ENCODE measurements at regions not wholly inside any gene's neighbourhood (a gene's known extent, or its start where the extent isn't known, plus 50 kb on each side); places are given as distances from the start of the nearest gene placed in this dataset.
A peak's percentile ranks its signal among the peaks of the same experiment; 100 is the strongest.

DNA sequence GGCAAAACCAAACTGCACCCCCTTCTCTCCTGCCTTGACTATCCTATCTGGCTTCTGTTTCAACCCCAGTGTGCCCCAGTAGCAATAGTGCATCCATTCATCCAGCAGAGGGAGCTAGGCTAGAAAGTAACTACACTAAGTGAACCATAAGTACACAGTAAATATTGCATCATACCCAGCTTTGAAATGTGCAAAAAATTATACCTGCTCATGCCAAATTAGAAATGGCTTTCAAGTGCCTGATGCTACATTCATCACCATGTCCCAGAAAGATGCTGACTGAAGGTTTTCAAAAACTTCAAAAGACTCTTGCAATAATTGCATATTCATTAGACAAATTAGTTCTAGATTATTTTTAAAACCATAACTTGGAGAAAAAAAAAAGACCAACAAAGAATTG lies 153.5 kb downstream of the PRELID2 start:
- no peak for TF ChIP-seq ARNTL (CRISPR knock-in tag; IDR thresholded peaks at IDR 0.05; ENCODE audit: borderline replicate concordance, low read depth)
- no peak for TF ChIP-seq ZFP30 (CRISPR knock-in tag; IDR thresholded peaks at IDR 0.05)
- TF ChIP-seq, protein P1, sequence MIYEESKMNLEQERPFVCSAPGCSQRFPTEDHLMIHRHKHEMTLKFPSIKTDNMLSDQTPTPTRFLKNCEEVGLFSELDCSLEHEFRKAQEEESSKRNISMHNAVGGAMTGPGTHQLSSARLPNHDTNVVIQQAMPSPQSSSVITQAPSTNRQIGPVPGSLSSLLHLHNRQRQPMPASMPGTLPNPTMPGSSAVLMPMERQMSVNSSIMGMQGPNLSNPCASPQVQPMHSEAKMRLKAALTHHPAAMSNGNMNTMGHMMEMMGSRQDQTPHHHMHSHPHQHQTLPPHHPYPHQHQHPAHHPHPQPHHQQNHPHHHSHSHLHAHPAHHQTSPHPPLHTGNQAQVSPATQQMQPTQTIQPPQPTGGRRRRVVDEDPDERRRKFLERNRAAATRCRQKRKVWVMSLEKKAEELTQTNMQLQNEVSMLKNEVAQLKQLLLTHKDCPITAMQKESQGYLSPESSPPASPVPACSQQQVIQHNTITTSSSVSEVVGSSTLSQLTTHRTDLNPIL (CRISPR knock-in tag; IDR thresholded peaks at IDR 0.05; ENCODE audit: low read depth) = no peak
- TF ChIP-seq OSR1 (CRISPR knock-in tag; IDR thresholded peaks at IDR 0.05) = no peak
- TF ChIP-seq, protein P2, sequence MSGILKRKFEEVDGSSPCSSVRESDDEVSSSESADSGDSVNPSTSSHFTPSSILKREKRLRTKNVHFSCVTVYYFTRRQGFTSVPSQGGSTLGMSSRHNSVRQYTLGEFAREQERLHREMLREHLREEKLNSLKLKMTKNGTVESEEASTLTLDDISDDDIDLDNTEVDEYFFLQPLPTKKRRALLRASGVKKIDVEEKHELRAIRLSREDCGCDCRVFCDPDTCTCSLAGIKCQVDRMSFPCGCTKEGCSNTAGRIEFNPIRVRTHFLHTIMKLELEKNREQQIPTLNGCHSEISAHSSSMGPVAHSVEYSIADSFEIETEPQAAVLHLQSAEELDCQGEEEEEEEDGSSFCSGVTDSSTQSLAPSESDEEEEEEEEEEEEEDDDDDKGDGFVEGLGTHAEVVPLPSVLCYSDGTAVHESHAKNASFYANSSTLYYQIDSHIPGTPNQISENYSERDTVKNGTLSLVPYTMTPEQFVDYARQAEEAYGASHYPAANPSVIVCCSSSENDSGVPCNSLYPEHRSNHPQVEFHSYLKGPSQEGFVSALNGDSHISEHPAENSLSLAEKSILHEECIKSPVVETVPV (CRISPR knock-in tag; IDR thresholded peaks at IDR 0.05) = no peak
- TF ChIP-seq BACH2 (CRISPR knock-in tag; IDR thresholded peaks at IDR 0.05; ENCODE audit: borderline replicate concordance) = no peak
- TF ChIP-seq, protein P3, sequence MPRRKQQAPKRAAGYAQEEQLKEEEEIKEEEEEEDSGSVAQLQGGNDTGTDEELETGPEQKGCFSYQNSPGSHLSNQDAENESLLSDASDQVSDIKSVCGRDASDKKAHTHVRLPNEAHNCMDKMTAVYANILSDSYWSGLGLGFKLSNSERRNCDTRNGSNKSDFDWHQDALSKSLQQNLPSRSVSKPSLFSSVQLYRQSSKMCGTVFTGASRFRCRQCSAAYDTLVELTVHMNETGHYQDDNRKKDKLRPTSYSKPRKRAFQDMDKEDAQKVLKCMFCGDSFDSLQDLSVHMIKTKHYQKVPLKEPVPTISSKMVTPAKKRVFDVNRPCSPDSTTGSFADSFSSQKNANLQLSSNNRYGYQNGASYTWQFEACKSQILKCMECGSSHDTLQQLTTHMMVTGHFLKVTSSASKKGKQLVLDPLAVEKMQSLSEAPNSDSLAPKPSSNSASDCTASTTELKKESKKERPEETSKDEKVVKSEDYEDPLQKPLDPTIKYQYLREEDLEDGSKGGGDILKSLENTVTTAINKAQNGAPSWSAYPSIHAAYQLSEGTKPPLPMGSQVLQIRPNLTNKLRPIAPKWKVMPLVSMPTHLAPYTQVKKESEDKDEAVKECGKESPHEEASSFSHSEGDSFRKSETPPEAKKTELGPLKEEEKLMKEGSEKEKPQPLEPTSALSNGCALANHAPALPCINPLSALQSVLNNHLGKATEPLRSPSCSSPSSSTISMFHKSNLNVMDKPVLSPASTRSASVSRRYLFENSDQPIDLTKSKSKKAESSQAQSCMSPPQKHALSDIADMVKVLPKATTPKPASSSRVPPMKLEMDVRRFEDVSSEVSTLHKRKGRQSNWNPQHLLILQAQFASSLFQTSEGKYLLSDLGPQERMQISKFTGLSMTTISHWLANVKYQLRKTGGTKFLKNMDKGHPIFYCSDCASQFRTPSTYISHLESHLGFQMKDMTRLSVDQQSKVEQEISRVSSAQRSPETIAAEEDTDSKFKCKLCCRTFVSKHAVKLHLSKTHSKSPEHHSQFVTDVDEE (CRISPR knock-in tag; IDR thresholded peaks at IDR 0.05) = no peak
- TF ChIP-seq, protein P4, sequence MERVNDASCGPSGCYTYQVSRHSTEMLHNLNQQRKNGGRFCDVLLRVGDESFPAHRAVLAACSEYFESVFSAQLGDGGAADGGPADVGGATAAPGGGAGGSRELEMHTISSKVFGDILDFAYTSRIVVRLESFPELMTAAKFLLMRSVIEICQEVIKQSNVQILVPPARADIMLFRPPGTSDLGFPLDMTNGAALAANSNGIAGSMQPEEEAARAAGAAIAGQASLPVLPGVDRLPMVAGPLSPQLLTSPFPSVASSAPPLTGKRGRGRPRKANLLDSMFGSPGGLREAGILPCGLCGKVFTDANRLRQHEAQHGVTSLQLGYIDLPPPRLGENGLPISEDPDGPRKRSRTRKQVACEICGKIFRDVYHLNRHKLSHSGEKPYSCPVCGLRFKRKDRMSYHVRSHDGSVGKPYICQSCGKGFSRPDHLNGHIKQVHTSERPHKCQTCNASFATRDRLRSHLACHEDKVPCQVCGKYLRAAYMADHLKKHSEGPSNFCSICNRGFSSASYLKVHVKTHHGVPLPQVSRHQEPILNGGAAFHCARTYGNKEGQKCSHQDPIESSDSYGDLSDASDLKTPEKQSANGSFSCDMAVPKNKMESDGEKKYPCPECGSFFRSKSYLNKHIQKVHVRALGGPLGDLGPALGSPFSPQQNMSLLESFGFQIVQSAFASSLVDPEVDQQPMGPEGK (CRISPR knock-in tag; IDR thresholded peaks at IDR 0.05; ENCODE audit: borderline replicate concordance) = no peak
- TF ChIP-seq PPARA (CRISPR knock-in tag; IDR thresholded peaks at IDR 0.05; ENCODE audit: borderline replicate concordance) = no peak
- no peak for TF ChIP-seq ZFP3 (CRISPR knock-in tag; IDR thresholded peaks at IDR 0.05)
- TF ChIP-seq, protein P5, sequence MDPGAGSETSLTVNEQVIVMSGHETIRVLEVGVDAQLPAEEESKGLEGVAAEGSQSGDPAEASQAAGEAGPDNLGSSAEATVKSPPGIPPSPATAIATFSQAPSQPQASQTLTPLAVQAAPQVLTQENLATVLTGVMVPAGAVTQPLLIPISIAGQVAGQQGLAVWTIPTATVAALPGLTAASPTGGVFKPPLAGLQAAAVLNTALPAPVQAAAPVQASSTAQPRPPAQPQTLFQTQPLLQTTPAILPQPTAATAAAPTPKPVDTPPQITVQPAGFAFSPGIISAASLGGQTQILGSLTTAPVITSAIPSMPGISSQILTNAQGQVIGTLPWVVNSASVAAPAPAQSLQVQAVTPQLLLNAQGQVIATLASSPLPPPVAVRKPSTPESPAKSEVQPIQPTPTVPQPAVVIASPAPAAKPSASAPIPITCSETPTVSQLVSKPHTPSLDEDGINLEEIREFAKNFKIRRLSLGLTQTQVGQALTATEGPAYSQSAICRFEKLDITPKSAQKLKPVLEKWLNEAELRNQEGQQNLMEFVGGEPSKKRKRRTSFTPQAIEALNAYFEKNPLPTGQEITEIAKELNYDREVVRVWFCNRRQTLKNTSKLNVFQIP (CRISPR knock-in tag; IDR thresholded peaks at IDR 0.05; ENCODE audit: borderline replicate concordance, low read depth) = no peak
- TF ChIP-seq TOX (CRISPR knock-in tag; IDR thresholded peaks at IDR 0.05; ENCODE audit: borderline replicate concordance) = no peak
- no peak for TF ChIP-seq ZNF70 (CRISPR knock-in tag; IDR thresholded peaks at IDR 0.05)
- no peak for TF ChIP-seq SNAI2 (CRISPR knock-in tag; IDR thresholded peaks at IDR 0.05)
- TF ChIP-seq ZNF565 (CRISPR knock-in tag; conservative IDR thresholded peaks at IDR 0.05; ENCODE audit: low read depth) = no peak
- TF ChIP-seq RARB (CRISPR knock-in tag; IDR thresholded peaks at IDR 0.05) = no peak
- no peak for TF ChIP-seq ESRRG (CRISPR knock-in tag; IDR thresholded peaks at IDR 0.05)
- TF ChIP-seq ZNF8 (CRISPR knock-in tag; IDR thresholded peaks at IDR 0.05) = no peak
- peak; percentile 99 for ATAC-seq

DNA sequence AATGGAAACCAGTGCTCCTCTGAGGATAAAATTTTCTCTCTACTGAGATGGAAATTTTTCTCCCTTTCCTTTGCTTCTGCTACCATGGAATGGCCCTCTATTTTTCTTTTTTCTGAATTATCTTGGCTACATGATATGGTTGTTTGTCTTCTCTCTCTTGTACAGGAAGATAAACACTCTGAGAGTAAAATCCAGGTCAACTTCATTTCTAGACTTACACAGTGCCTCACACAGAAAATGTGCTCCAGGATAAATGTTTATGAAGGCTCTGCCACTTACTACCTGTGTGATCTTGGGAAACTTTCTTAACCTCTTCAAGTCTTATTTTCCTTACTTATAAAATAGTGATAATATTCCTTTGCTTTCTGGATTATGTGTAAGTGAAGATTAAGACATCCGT lies 153.9 kb downstream of the PRELID2 start:
- no peak for ATAC-seq
- no peak for TF ChIP-seq PPARA (CRISPR knock-in tag; IDR thresholded peaks at IDR 0.05; ENCODE audit: borderline replicate concordance)
- TF ChIP-seq, protein P4 (CRISPR knock-in tag; IDR thresholded peaks at IDR 0.05; ENCODE audit: borderline replicate concordance) = no peak
- TF ChIP-seq GLIS3 (CRISPR knock-in tag; IDR thresholded peaks at IDR 0.05) = no peak
- TF ChIP-seq, protein P1 (CRISPR knock-in tag; IDR thresholded peaks at IDR 0.05; ENCODE audit: low read depth) = no peak
- no peak for TF ChIP-seq ZFP30 (CRISPR knock-in tag; IDR thresholded peaks at IDR 0.05)
- TF ChIP-seq OSR1 (CRISPR knock-in tag; IDR thresholded peaks at IDR 0.05) = no peak
- TF ChIP-seq TCF4 (CRISPR knock-in tag; IDR thresholded peaks at IDR 0.05; ENCODE audit: borderline replicate concordance) = no peak
- TF ChIP-seq, protein P2 (CRISPR knock-in tag; IDR thresholded peaks at IDR 0.05) = no peak
- TF ChIP-seq, protein P5 (CRISPR knock-in tag; IDR thresholded peaks at IDR 0.05; ENCODE audit: borderline replicate concordance, low read depth) = no peak
- TF ChIP-seq TOX (CRISPR knock-in tag; IDR thresholded peaks at IDR 0.05; ENCODE audit: borderline replicate concordance) = no peak
- TF ChIP-seq ISL1 (CRISPR knock-in tag; IDR thresholded peaks at IDR 0.05) = no peak
